HCT116 (cell line): ENCODE measurements at regions not wholly inside any gene's neighbourhood (a gene's known extent, or its start where the extent isn't known, plus 50 kb on each side); places are given as distances from the start of the nearest gene placed in this dataset.

Experiments used
- ATAC-seq: fragments of 200-7000 bp; cut with Tn5 transposase; 2 replicates; pipeline ENCODE4 v1.9.1; 2020; ENCODE audit warnings: mild to moderate bottlenecking, moderate library complexity
- BruUV-seq: library from RNA; stranded (reverse); fragments of 400-500 nt; replicated peaks from 2 replicates; lab custom pipeline; 2021; lab: Mats Ljungman, UMichigan
- CTCF ChIA-PET: fragments of 300-600 bp; sonication (Branson Sonifier 250); formaldehyde crosslinking; loops from one replicate; lab custom pipeline; 2021; ENCODE audit warnings: antibody characterized with exemption; lab: Charles Lee
- POLR2A ChIA-PET: fragments of 300-600, 350-600 bp; sonication (Branson Sonifier 250); formaldehyde crosslinking; loops from one replicate; lab custom pipeline; 2021; ENCODE audit warnings: antibody characterized with exemption; lab: Charles Lee
- RAD21 ChIA-PET, 2 experiments: fragments of 300-600 bp; sonication (Branson Sonifier 250); formaldehyde crosslinking; loops; one replicate each; lab custom pipeline; 2023; ENCODE audit warnings: low total read pairs in 2 of 2; ENCODE audit not compliant: uncharacterized antibody in 2 of 2, unreplicated experiment in 2 of 2, low non-redundant PET in 1 of 2; lab: Charles Lee
- DNase-seq: peaks from one replicate; pipeline ENCODE4 v3.0.0-alpha.2; 2010; ENCODE audit warnings: low read depth, low spot score
- H2AFZ ChIP-seq: fragments of 200-600 bp; shearing (Covaris generic), sonication (generic); 2 replicates; pipeline ENCODE4 v1.6.1; 2017; ENCODE audit warnings: low read depth, mixed run types, mixed read lengths, antibody characterized with exemption, low read length; ENCODE audit not compliant: poor library complexity, severe bottlenecking
- H3K27ac ChIP-seq: 2 replicates; pipeline ENCODE4 v1.5.1; 2012; ENCODE audit warnings: low read depth, low read length
- H3K27me3 ChIP-seq: fragments of 200-600 bp; sonication (generic); 2 replicates; pipeline ENCODE4 v1.6.1; 2016; ENCODE audit warnings: mixed run types, low read length, mixed read lengths; ENCODE audit not compliant: insufficient read depth
- H3K36me3 ChIP-seq, 2 experiments: fragments of 200-500 bp in 1 of 2; fragments of 200-600 bp in 1 of 2; sonication (Bioruptor generic) in 1 of 2; sonication (generic) in 1 of 2; 2 replicates each; pipeline versions ENCODE4 v1.5.1 to v1.6.1; 2014 to 2016; ENCODE audit warnings: low read length in 2 of 2, inconsistent platforms in 1 of 2, mixed read lengths in 1 of 2, mixed run types in 1 of 2; ENCODE audit not compliant: insufficient read depth in 2 of 2, control insufficient read depth in 1 of 2
- H3K4me1 ChIP-seq, 2 experiments: fragments of 200-600 bp in 1 of 2; sonication (generic) in 1 of 2; 2 replicates each; pipeline versions ENCODE4 v1.5.1 to v1.6.1; 2012 to 2017; ENCODE audit warnings: low read length in 2 of 2, inconsistent platforms in 1 of 2, mild to moderate bottlenecking in 1 of 2, mixed read lengths in 1 of 2, mixed run types in 1 of 2, moderate library complexity in 1 of 2; ENCODE audit not compliant: insufficient read depth in 2 of 2, control insufficient read depth in 1 of 2
- H3K4me2 ChIP-seq: fragments of 200-600 bp; sonication (generic); 2 replicates; pipeline ENCODE4 v1.6.1; 2017; ENCODE audit warnings: mixed run types, low read length, mixed read lengths
- H3K4me3 ChIP-seq, 2 experiments: fragments of 200-600 bp in 1 of 2; sonication (generic) in 1 of 2; replicated peaks in 1 of 2; 2 replicates each; pipeline ENCODE4 v1.5.1; 2011 to 2016; ENCODE audit warnings: low read length in 2 of 2, control low read depth in 1 of 2, low read depth in 1 of 2, mild to moderate bottlenecking in 1 of 2, mixed read lengths in 1 of 2, mixed run types in 1 of 2
- H3K79me2 ChIP-seq: fragments of 200-600 bp; sonication (generic); 2 replicates; pipeline ENCODE4 v1.6.1; 2017; ENCODE audit warnings: mild to moderate bottlenecking, mixed run types, low read length, moderate library complexity, mixed read lengths; ENCODE audit not compliant: insufficient read depth
- H3K9ac ChIP-seq: fragments of 200-600 bp; sonication (generic); 2 replicates; pipeline ENCODE4 v1.6.1; 2016; ENCODE audit warnings: low read length, mixed read lengths
- H3K9me2 ChIP-seq: fragments of 200-600 bp; sonication (generic), shearing (Covaris generic); 2 replicates; pipeline ENCODE4 v1.6.1; 2017; ENCODE audit warnings: mixed run types, mild to moderate bottlenecking, moderate library complexity; ENCODE audit not compliant: insufficient read depth
- H3K9me3 ChIP-seq, 2 experiments: fragments of 200-500 bp in 1 of 2; fragments of 200-600 bp in 1 of 2; sonication (Bioruptor generic) in 1 of 2; sonication (generic) in 1 of 2; 2 replicates each; pipeline ENCODE4 v1.6.1; 2014 to 2017; ENCODE audit warnings: low read length in 2 of 2, mixed read lengths in 2 of 2, inconsistent platforms in 1 of 2, low read depth in 1 of 2, mild to moderate bottlenecking in 1 of 2, mixed run types in 1 of 2, moderate library complexity in 1 of 2; ENCODE audit not compliant: control insufficient read depth in 1 of 2, insufficient read depth in 1 of 2
- H4K20me1 ChIP-seq: fragments of 200-600 bp; sonication (generic), shearing (Covaris generic); 2 replicates; pipeline ENCODE4 v1.6.1; 2017; ENCODE audit warnings: mixed run types, mild to moderate bottlenecking, moderate library complexity; ENCODE audit not compliant: insufficient read depth
- CBX3 ChIP-seq: IDR thresholded peaks from 2 replicates; pipeline ENCODE4 v1.6.1; 2012; ENCODE audit warnings: low read depth
- EGR1 ChIP-seq: IDR thresholded peaks from 2 replicates; pipeline ENCODE4 v1.6.1; 2012; ENCODE audit warnings: low read depth
- JUND ChIP-seq: IDR thresholded peaks from 2 replicates; pipeline ENCODE4 v1.6.1; 2012
- POLR2AphosphoS5 ChIP-seq: IDR thresholded peaks from 2 replicates; pipeline ENCODE4 v1.6.1; 2011; ENCODE audit warnings: mild to moderate bottlenecking, low read depth, low read length, moderate library complexity
- REST ChIP-seq: IDR thresholded peaks from 2 replicates; pipeline ENCODE4 v1.6.1; 2012; ENCODE audit warnings: low read depth
- SP1 ChIP-seq: IDR thresholded peaks from 2 replicates; pipeline ENCODE4 v1.6.1; 2012; ENCODE audit warnings: low read depth
- SRF ChIP-seq: IDR thresholded peaks from 2 replicates; pipeline ENCODE4 v1.6.1; 2012; ENCODE audit warnings: low read depth
- TCF7L2 ChIP-seq: IDR thresholded peaks from 2 replicates; pipeline ENCODE4 v1.7.0; 2011; ENCODE audit warnings: borderline replicate concordance, inconsistent platforms; ENCODE audit not compliant: insufficient read depth, insufficient read length; ENCODE audit errors: extremely low read depth
- YY1 ChIP-seq: IDR thresholded peaks from 2 replicates; pipeline ENCODE4 v1.6.1; 2011; ENCODE audit warnings: low read length, low read depth, moderate library complexity, mild to moderate bottlenecking; ENCODE audit not compliant: insufficient replicate concordance; ENCODE audit errors: extremely low read depth
- ZNF274 ChIP-seq: fragments of 200-500 bp; sonication (Bioruptor generic); IDR thresholded peaks from 2 replicates; pipeline ENCODE4 v1.6.1; 2014; ENCODE audit warnings: mild to moderate bottlenecking, low read depth, low read length, inconsistent platforms
- intact Hi-C: fragments of 100-400 bp; cut with micrococcal nuclease; formaldehyde crosslinking; loops from 2 replicates; pipeline ENCODE4 v1.10.0; 2022
- TF ChIP-seq, protein P1 (sequence below), 3 experiments: fragments of 200-600 bp in 1 of 3; sonication (generic) in 1 of 3; IDR thresholded peaks in 2 of 3; conservative IDR thresholded peaks in 1 of 3; 2 replicates each; pipeline ENCODE4 v1.5.1; 2012 to 2017; ENCODE audit warnings: low read depth in 2 of 3, low read length in 2 of 3, antibody characterized with exemption in 1 of 3, borderline replicate concordance in 1 of 3, control low read depth in 1 of 3, mild to moderate bottlenecking in 1 of 3, mixed read lengths in 1 of 3, mixed run types in 1 of 3, moderate library complexity in 1 of 3; ENCODE audit not compliant: insufficient read depth in 1 of 3
- TF ChIP-seq, protein P2 (sequence below): IDR thresholded peaks from 2 replicates; pipeline ENCODE4 v1.6.1; 2011; ENCODE audit warnings: mild to moderate bottlenecking, low read length, moderate library complexity; ENCODE audit not compliant: insufficient replicate concordance; ENCODE audit errors: extremely low read depth

- intact Hi-C loops = no loop called here
Observed at GRCh38 chr14:62143245-62143644, 381.0 kb downstream of the SNAPC1 start.

More at GRCh38 chr14:62143245-62143644, 381.0 kb downstream of the SNAPC1 start:
- TF ChIP-seq TCF7L2 = no peak
- no peak for TF ChIP-seq POLR2AphosphoS5
- no peak for TF ChIP-seq SRF
- TF ChIP-seq, protein P1, sequence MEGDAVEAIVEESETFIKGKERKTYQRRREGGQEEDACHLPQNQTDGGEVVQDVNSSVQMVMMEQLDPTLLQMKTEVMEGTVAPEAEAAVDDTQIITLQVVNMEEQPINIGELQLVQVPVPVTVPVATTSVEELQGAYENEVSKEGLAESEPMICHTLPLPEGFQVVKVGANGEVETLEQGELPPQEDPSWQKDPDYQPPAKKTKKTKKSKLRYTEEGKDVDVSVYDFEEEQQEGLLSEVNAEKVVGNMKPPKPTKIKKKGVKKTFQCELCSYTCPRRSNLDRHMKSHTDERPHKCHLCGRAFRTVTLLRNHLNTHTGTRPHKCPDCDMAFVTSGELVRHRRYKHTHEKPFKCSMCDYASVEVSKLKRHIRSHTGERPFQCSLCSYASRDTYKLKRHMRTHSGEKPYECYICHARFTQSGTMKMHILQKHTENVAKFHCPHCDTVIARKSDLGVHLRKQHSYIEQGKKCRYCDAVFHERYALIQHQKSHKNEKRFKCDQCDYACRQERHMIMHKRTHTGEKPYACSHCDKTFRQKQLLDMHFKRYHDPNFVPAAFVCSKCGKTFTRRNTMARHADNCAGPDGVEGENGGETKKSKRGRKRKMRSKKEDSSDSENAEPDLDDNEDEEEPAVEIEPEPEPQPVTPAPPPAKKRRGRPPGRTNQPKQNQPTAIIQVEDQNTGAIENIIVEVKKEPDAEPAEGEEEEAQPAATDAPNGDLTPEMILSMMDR (IDR thresholded peaks at IDR 0.05 in 2 of 3, conservative IDR thresholded peaks at IDR 0.05 in 1 of 3; ENCODE audit: borderline replicate concordance in 1 of 3, insufficient read depth in 1 of 3, low read depth in 2 of 3, low read length in 2 of 3) = no peak
- no peak for TF ChIP-seq EGR1
- TF ChIP-seq JUND = no peak
- TF ChIP-seq, protein P2, sequence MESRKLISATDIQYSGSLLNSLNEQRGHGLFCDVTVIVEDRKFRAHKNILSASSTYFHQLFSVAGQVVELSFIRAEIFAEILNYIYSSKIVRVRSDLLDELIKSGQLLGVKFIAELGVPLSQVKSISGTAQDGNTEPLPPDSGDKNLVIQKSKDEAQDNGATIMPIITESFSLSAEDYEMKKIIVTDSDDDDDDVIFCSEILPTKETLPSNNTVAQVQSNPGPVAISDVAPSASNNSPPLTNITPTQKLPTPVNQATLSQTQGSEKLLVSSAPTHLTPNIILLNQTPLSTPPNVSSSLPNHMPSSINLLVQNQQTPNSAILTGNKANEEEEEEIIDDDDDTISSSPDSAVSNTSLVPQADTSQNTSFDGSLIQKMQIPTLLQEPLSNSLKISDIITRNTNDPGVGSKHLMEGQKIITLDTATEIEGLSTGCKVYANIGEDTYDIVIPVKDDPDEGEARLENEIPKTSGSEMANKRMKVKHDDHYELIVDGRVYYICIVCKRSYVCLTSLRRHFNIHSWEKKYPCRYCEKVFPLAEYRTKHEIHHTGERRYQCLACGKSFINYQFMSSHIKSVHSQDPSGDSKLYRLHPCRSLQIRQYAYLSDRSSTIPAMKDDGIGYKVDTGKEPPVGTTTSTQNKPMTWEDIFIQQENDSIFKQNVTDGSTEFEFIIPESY = no peak
- TF ChIP-seq SP1 = no peak
- no peak for TF ChIP-seq CBX3
- no peak for TF ChIP-seq REST
- no peak for TF ChIP-seq YY1
- TF ChIP-seq ZNF274 = no peak
- H3K4me3 ChIP-seq = no peak overlapping the region
- BruUV-seq = no TSS peak
- no peaks in the 10 kb centered on the region for H3K36me3 ChIP-seq
- H3K79me2 ChIP-seq = no peaks in the 10 kb centered on the region
- POLR2A ChIA-PET = no interaction called here
- no peak overlapping the region for H3K4me2 ChIP-seq
- ATAC-seq = no peak
- H3K27ac ChIP-seq = no peak overlapping the region
- no peak overlapping the region for H3K9ac ChIP-seq
- RAD21 ChIA-PET = no interaction called here
- H3K9me3 ChIP-seq = no peaks in the 10 kb centered on the region
- H4K20me1 ChIP-seq = no peaks in the 10 kb centered on the region
- no peaks in the 10 kb centered on the region for H3K4me1 ChIP-seq
- DNase-seq = no peak
- H3K9me2 ChIP-seq = no peaks in the 10 kb centered on the region
- CTCF ChIA-PET = no interaction called here
- no peaks in the 10 kb centered on the region for H3K27me3 ChIP-seq
- no peak overlapping the region for H2AFZ ChIP-seq
